ENCODE measurements at regions not wholly inside any gene's neighbourhood (a gene's known extent, or its start where the extent isn't known, plus 50 kb on each side); places are given as distances from the start of the nearest gene placed in this dataset.

GRCh38 chr5:27996665-27997064 lies 958.3 kb upstream of the CDH9 start:
- 0 out of 4 replicates have a peak, but pooled peaks of 1 of the 2 experiments have one; percentile 16 for TF ChIP-seq CTCF (conservative IDR thresholded peaks at IDR 0.05; ENCODE audit: low read depth in 2 of 2)
- TF ChIP-seq CREB1 (CRISPR knock-in tag; IDR thresholded peaks at IDR 0.05; ENCODE audit: low read depth): no peak
- TF ChIP-seq EZH2phosphoT487 (IDR thresholded peaks at IDR 0.05; ENCODE audit: unreplicated experiment): no peak

Data from GM23338 (cell line).